T follicular helper cell (primary cell): ENCODE measurements at regions not wholly inside any gene's neighbourhood (a gene's known extent, or its start where the extent isn't known, plus 50 kb on each side); places are given as distances from the start of the nearest gene placed in this dataset.
"Not testable (repeated sequence)": the region's sequence is repeated elsewhere in the genome, so short reads cannot be mapped to it uniquely, and the experiment has no call there.

ENCODE experiments used
- DNase-seq: peaks from one replicate; pipeline ENCODE4 v3.0.0-alpha.2; 2020; ENCODE audit warnings: low read depth

DNA sequence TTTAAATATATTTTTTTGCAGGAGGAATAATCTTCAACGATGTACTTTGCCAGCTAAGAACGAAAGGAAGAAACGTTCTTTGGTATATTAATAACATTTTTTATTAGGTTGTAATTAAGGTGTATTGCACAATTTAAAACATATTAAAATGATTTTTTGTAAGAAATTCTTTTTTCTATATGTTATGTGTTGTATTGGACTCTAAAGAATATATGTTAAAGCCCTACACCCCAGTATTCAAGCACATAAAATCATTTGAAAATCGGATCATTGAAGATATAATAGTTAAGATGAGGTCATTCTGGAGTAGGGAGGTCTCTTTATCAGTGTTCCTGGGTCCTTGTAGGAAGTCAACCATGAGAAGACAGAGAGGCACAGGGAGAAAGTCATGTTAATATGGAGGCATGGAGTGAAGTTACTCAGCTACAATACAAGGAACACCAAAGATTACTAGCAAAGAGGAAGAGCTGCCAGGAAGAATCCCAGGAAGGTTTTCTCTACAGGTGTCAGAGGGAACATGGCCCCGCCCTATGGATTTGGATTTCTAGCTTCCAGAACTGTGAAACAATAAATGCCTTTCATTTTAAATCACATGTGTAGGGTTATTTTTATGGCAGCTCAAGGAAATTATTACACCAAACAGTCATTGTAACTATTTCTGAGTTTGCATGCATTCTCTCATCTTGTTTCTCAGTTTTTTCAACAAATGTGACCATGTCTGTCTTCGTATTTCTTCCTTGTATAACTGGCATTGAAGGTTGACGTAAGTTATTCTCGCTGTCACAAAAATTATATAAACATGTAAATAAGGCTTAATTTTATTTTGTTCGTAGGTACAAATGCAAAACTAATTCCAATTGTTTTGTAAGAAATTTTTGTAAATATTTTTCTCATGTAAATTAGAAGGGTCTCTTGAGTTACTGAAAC, 75.4 kb upstream of the VPREB1 start:
- DNase-seq = no peak

- DNase-seq = no peak
Measured at GRCh38 chr22:22168190-22168940, 76.2 kb upstream of the VPREB1 start.

DNA sequence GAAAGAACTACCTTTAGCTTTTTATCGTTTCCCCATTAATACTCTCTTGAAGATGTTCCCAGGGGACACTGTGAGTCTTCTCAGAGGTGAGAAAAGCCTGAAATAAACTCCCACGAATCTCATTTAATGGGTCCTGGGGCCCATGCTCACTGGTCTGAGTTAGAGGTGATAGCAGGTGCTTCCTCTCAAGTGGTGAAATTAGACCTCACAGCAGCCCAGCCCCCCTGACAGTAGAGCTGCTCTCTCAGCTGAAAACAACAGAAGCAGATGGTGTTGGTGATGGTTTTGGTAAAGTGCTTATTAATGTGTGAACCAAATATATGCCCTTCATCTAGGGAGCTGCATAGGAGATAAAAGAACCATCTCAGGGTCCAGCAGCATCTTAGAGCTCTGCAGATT, 76.8 kb upstream of the VPREB1 start:
- no peak for DNase-seq

DNA sequence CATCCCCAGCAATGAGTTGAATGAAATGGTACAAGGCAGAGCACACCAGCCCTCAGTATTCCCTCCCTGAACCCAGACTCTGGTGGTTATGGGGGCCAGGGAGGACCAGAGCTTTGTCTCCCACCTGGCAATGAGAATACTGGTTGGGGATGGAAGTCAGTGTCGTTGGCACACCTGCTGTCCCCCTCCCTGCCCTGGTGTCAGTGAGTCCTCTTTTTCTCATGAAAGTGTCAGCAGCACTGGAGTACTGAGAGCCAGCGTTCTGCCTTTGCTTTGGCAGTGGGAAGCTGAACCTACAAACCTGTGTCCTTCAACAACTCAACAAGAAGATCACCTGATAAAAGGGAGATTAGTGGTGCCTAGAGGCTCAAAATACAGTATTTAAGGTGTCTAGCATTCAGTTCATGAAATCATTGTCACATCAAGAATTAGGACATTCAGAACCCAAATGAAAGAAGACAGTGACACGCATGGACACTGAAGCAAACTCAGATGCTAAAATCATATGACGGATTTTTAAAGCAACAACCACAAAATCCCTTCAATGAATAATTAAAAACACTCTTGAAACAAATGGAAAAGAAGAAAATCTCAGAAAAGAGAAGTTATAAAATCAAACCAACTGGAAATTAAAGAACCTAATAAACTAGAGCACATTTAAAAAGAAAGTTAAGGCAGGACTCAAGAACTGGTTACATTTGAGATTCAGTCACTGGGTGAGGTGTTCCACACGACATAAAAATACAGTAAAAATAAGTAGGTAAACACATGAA, 77.5 kb upstream of the VPREB1 start:
- no peak for DNase-seq

- DNase-seq = no peak
Measured at GRCh38 chr22:22165936-22166710, 78.5 kb upstream of the VPREB1 start.

DNA sequence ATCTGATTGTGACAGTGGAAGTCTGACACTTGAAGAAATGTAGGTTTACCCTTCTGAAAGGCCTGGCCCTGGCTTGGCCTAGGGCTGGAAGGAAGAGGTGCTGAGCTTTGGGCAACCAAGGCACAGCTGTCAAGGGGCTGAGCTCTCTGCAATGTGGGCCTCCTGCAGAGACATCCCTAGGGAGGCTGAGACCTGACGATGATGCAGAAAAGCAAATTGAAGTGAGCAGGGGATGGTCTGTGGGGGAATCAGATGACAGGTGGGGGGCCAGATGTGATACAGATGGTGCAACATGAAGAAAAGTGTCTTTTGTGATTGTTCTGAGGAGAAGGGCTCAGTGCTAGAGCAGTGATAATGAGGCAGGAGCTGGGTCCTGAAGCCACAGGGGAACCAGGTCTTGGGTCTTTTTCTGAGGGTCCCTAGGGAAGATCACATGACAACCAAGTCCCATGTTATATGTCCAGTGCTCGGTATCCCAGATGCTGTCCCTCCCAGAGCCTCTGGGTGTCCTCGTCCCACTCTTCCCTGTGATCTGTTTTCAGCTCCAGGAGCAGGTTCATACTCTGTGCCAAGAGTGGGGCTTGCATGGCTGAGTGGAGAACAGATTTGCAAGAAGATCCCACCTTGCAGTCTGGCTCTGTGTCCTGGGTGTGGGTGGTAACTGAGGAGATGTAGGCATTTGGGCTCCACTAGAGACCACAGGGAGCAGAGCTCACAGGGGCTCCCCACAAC, 79.9 kb upstream of the VPREB1 start:
- DNase-seq = no peak

DNA sequence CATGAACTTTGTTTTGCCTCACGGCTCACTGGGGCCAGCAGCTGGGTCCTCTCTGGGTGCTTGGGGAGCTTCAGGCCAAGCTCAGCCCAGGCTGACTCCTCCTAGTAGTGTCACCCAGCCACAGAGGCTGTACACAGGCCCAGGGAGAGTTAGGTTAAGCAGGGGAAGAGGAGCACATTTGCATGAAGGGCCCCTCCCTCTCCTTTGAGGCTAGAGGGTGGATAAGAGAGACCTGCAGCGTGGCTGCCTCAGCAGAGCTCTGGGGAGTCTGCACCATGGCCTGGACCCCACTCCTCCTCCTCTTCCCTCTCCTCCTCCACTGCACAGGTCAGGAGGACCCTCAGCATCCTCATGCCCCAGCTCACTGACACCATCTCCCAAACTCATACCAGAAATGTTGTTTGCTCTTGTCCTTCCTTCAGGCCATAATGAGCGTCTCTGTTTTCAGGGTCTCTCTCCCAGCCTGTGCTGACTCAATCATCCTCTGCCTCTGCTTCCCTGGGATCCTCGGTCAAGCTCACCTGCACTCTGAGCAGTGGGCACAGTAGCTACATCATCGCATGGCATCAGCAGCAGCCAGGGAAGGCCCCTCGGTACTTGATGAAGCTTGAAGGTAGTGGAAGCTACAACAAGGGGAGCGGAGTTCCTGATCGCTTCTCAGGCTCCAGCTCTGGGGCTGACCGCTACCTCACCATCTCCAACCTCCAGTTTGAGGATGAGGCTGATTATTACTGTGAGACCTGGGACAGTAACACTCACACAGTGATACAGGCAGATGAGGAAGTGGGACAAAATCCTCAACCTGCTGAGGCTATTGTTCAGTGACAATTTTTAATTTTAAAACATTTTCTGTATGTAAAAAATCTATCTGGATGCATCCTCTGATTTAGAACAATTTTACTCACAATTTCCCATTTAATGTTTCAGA, 82.4 kb upstream of the VPREB1 start:
- no peak for DNase-seq

DNA sequence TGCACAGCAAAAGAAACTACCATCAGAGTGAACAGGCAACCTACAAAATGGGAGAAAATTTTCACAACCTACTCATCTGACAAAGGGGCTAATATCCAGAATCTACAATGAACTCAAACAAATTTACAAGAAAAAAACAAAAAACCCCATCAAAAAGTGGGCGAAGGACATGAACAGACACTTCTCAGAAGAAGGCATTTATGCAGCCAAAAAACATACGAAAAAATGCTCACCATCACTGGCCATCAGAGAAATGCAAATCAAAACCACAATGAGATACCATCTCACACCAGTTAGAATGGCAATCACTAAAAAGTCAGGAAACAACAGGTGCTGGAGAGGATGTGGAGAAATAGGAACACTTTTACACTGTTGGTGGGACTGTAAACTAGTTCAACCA, 83.8 kb upstream of the VPREB1 start:
- not testable (repeated sequence) for DNase-seq

DNA sequence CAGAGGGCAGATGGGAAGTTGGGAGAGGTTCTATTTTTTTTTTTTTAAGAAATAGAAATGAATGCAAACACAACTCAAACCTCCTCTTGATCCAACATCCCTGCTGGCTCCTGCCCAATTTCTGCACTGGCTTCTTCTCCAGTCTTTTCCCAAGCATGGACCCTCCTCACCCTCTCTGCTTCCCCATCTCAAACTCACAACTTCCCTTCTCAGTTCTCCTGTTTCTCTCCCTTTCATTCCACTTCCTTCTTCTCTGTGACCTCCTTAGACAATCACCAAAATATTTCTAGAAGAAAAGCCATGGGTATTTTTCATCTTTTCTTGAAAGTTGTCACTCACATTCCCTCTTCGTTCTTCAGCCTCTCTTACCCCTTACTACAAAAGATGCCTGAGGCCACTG, 85.2 kb upstream of the VPREB1 start:
- no peak for DNase-seq

DNA sequence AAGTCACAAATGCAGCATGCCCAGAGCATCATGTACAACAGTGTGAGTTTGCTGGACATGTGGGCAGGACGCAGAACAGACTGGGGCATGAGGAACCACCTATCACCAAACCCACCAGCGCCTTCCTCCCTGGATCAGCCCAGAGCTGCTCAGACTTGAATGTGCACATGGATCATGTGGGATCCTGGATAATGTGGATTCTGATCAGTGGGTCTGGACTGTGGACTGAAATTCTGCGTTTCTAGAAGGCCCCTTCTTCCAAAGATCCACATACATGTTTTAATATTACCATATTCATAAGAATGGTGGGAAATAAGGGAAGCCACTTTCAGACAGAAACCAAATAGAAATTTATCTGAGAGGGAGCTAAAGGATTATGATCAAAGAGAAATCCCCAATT, 85.6 kb upstream of the VPREB1 start:
- no peak for DNase-seq

DNA sequence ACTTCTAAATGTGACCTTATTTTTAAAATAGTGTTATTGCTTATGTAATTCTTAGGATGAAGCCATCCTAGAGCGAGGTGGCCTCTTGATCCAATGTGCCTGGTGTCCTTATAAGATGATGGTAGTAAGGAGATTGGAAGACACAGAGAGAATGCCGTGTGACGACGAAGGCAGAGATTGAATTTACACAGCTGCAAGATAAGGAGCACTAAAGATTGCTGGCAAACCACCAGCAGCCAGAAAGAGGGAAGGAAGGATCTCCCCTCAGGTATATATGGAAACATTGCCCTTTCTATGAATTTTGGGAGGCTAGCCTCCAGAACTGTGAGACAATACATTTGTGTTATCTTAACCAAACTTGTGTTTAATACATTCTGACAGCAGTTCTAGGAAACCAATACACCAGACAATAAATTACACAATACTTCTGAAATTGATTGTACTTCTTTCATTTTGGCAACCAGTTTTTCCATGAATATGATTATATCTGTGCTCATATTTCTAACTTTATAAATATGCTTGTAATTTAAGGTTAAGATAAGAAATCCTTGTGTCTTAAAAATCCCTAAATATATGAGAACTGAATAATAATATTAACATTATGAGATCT, 86.3 kb upstream of the VPREB1 start:
- no peak for DNase-seq

DNA sequence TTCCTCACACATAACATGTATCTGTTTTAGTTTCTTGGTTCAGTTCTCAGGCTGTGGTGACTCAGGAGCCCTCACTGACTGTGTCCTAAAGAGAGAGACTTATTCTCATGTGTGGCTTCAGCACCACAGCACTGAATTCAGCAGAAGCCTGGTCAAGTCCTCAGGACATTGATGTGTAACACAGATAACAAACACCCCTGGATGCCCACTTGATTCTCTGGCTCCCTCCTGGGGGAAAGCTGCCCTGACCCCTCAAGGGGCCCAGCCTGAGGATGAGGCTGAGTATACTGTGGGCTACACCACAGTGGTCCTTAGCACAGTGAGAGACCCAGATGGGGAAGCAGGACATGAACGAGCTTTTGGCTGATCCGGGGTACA, 87.2 kb upstream of the VPREB1 start:
- no peak for DNase-seq

- DNase-seq = peak; percentile 39
Measured at GRCh38 chr22:22156716-22157347, 87.8 kb upstream of the VPREB1 start.

- DNase-seq = no peak
Measured at GRCh38 chr22:22156348-22156715, 88.3 kb upstream of the VPREB1 start.

GRCh38 chr22:22155607-22156006, 89.0 kb upstream of the VPREB1 start:
- no peak for DNase-seq

DNA sequence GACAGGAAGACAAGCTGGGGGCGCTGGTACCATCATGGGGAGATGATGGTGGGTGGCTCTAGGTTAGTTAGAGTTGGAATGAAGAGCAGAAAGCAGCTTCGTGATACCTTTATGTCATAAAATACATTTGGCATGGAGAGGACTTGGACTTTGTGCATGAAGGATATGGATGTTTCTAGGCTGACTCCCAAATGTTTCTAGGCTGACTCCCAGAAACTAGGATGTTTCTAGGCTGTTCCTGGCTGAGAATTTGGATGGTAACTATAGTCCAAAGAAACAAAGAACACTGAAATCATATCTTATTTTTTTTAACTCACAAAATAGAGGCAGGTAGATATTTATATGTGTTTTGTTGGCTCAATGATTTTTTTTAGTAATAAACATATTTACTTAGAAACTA, 89.4 kb upstream of the VPREB1 start:
- no peak for DNase-seq

GRCh38 chr22:22154040-22154439, 90.5 kb upstream of the VPREB1 start:
- DNase-seq = no peak

DNA sequence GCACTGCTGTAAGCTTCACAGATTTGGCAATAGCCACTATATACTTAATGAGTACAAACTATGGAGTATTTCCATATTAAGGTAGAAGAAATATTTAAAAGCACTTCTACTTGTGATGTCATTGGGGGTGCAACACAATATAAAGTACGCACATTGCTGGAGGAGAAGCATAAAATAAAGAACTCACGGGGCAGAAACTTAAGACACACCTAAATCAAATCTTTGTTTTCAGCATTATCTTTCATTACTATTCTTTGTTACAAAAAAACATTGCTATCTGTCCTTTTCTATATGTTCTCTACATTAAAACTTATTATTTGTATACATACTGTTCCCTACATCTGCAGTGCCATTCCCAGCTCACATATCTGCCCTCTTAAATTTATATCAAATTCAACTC, 93.3 kb upstream of the VPREB1 start:
- no peak for DNase-seq

DNA sequence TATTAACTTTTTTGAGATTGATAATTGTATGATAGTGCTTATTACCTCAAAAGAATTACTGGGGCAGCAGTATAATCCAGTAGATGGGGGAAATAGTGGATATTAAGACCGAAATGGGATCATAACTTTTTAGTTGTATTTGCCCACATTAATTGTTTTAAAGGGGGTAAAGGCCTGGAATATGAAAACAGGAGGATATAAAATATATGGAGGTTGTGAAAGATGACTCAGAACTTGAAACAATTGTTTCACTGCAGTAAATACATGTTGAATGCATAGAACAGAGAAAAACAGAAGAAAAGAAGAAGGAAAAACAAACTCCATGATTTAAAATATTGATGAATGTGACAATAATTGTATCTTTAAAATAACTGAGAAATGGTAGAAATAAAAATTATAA, 94.1 kb upstream of the VPREB1 start:
- DNase-seq = no peak
